ENCODE measurements at regions not wholly inside any gene's neighbourhood (a gene's known extent, or its start where the extent isn't known, plus 50 kb on each side); places are given as distances from the start of the nearest gene placed in this dataset.
"Not testable (repeated sequence)": the region's sequence is repeated elsewhere in the genome, so short reads cannot be mapped to it uniquely, and the experiment has no call there.

DNA sequence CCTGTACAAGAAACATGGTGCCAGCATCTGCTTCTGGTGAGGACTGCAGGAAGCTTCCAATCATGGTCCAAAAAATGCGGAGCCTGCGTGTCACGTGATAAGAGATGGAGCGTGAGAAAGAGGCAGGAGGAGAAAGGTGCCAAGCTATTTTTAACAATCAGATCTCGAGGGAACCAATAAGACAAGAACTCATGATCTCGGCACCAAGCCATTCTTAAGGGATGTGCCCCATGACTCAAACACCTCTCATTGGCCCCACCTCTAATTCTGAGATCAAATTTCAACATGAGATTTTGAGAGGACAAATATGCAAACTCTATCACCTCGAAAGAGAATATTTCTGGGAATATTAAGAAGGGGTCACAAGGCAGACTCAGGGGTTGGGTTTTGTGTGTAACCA is 107.2 kb downstream of the PYDC2 start:
- H3K9me3 ChIP-seq = no peaks in the 10 kb centered on the region
- no peaks in the 10 kb centered on the region for H3K4me1 ChIP-seq
- intact Hi-C loops (cut with DNase I) = no loop called here
- no peaks in the 10 kb centered on the region for H3K36me3 ChIP-seq
- H3K4me3 ChIP-seq = no peak overlapping the region
- TF ChIP-seq, protein P1, sequence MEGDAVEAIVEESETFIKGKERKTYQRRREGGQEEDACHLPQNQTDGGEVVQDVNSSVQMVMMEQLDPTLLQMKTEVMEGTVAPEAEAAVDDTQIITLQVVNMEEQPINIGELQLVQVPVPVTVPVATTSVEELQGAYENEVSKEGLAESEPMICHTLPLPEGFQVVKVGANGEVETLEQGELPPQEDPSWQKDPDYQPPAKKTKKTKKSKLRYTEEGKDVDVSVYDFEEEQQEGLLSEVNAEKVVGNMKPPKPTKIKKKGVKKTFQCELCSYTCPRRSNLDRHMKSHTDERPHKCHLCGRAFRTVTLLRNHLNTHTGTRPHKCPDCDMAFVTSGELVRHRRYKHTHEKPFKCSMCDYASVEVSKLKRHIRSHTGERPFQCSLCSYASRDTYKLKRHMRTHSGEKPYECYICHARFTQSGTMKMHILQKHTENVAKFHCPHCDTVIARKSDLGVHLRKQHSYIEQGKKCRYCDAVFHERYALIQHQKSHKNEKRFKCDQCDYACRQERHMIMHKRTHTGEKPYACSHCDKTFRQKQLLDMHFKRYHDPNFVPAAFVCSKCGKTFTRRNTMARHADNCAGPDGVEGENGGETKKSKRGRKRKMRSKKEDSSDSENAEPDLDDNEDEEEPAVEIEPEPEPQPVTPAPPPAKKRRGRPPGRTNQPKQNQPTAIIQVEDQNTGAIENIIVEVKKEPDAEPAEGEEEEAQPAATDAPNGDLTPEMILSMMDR (IDR thresholded peaks at IDR 0.05) = no peak
- H3K27ac ChIP-seq = no peak overlapping the region
- H3K27me3 ChIP-seq = no peaks in the 10 kb centered on the region
- DNase-seq (no peak), ATAC-seq (no peak)
- 55 to 64% methylated on average over 7 of the region's 7 CpGs for WGBS, 2 donors

DNA sequence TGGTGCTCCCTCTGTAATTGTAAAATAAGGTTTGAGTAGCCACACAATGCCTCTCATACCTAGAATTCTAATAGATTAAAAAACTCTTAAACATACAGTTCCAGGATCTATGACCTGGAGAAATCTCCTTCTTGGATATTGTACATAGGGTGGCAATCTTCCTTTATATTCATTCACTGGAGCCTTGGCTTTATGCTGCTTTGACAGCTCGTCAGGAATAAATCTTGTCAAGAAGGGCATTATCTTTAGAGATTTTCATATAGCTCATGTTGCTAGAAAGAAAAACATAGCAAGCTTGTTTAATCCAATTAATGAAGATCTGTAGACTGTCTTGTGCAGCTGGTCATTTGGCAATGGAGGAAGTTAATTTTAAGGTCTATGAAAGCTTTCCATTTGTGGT is 131.1 kb downstream of the PYDC2 start:
- intact Hi-C loops (cut with DNase I) = no loop called here
- no peaks in the 10 kb centered on the region for H3K27me3 ChIP-seq
- H3K36me3 ChIP-seq = no peaks in the 10 kb centered on the region
- no peak overlapping the region for H3K27ac ChIP-seq
- DNase-seq (no peak), ATAC-seq (no peak)
- TF ChIP-seq, protein P1 (IDR thresholded peaks at IDR 0.05) = no peak
- H3K4me1 ChIP-seq = no peaks in the 10 kb centered on the region
- H3K4me3 ChIP-seq = no peak overlapping the region
- H3K9me3 ChIP-seq = no peaks in the 10 kb centered on the region
- 66 to 74% methylated on average over 1 of the region's 1 CpG for WGBS, 2 donors

DNA sequence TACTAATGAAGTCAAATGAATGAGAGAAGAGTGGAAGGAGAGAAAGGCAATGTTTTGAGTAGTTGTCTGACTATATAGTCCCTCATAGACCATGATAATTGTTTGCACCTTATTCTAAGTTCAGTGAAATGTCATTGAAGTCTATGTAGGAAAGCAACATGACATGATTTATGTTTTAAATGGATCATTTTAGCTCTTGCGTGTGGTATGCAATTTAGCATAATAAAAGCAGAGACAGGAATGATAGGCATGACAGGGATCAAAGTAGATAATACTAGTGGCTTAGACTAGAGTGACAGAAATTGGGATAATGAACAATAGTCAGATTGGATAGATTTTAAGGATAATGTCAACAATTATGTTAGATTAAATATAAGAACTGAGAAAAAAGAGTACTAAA is 132.5 kb downstream of the PYDC2 start:
- 0 to 65% methylated on average over 1 of the region's 1 CpG for WGBS, 2 donors
- TF ChIP-seq, protein P1 (IDR thresholded peaks at IDR 0.05) = no peak
- no peak for ATAC-seq

GRCh38 chr3:191615511-191615910 is 154.5 kb downstream of the PYDC2 start:
- H3K9me3 ChIP-seq; intact Hi-C loops (cut with DNase I); ATAC-seq; H3K4me3 ChIP-seq; DNase-seq; H3K27me3 ChIP-seq; H3K27ac ChIP-seq; H3K36me3 ChIP-seq; H3K4me1 ChIP-seq: not testable (repeated sequence)
- WGBS, 2 donors = 94 to 95% methylated on average over 1 of the region's 1 CpG

More for the DNA sequence above, 132.5 kb downstream of the PYDC2 start:
- no peaks in the 10 kb centered on the region for H3K36me3 ChIP-seq
- H3K27me3 ChIP-seq = no peaks in the 10 kb centered on the region
- no peak overlapping the region for H3K4me3 ChIP-seq
- H3K4me1 ChIP-seq = no peaks in the 10 kb centered on the region
- no peak overlapping the region for H3K27ac ChIP-seq
- intact Hi-C loops (cut with DNase I) = no loop called here
- H3K9me3 ChIP-seq = no peaks in the 10 kb centered on the region
- no peak for DNase-seq

- Histone ChIP-seq H3K27ac (no peak overlapping the region), H3K4me3 (no peak overlapping the region), H3K4me1 (no peaks in the 10 kb centered on the region), H3K36me3 (no peaks in the 10 kb centered on the region), H3K27me3 (peaks cover 0 to 5% (median 0%) of the 10 kb centered on the region in 7 donors), H3K9me3 (peaks cover 0 to 6% (median 0%) of the 10 kb centered on the region in 11 donors)
- 82 to 90% methylated on average over 1 of the region's 1 CpG for WGBS, 2 donors
- TF ChIP-seq, protein P1 (IDR thresholded peaks at IDR 0.05) = no peak
- intact Hi-C loops (cut with DNase I) = loop anchor here in 1 of 10 donors (10.0 kb wide), 1 partner anchor 61 kb away; no protein-coding TSS in a partner anchor
- ATAC-seq = no peak
- no peak for DNase-seq
Observed at GRCh38 chr3:191624299-191624698, 163.3 kb downstream of the PYDC2 start.
